Esophagus (tissue), 2 donors: ENCODE measurements at regions not wholly inside any gene's neighbourhood (a gene's known extent, or its start where the extent isn't known, plus 50 kb on each side); places are given as distances from the start of the nearest gene placed in this dataset.

Experiments used
- H3K27ac ChIP-seq, 2 donors: one replicate each; pipeline ENCODE4 v1.5.1; 2013; ENCODE audit warnings: low read depth in 2 of 2, mild to moderate bottlenecking in 2 of 2, inconsistent platforms in 1 of 2, low read length in 1 of 2, moderate library complexity in 1 of 2
- H3K27me3 ChIP-seq, 2 donors: one replicate each; pipeline ENCODE4 v1.6.1; 2013; ENCODE audit warnings: low read length in 2 of 2, control low read depth in 1 of 2, mild to moderate bottlenecking in 1 of 2; ENCODE audit not compliant: insufficient read depth in 2 of 2, control insufficient read depth in 1 of 2
- H3K36me3 ChIP-seq, 2 donors: one replicate each; pipeline ENCODE4 v1.6.1; 2013; ENCODE audit warnings: low read length in 1 of 2; ENCODE audit not compliant: control insufficient read depth in 2 of 2, insufficient read depth in 2 of 2
- H3K4me1 ChIP-seq, 2 donors: one replicate each; pipeline ENCODE4 v1.6.1; 2013; ENCODE audit warnings: low read length in 1 of 2; ENCODE audit not compliant: control insufficient read depth in 2 of 2, insufficient read depth in 2 of 2
- H3K4me3 ChIP-seq, 2 donors: one replicate each; pipeline ENCODE4 v1.5.1; 2013; ENCODE audit warnings: low read length in 2 of 2, mild to moderate bottlenecking in 2 of 2, low read depth in 1 of 2, moderate library complexity in 1 of 2
- H3K9me3 ChIP-seq, 2 donors: one replicate each; pipeline ENCODE4 v1.6.1; 2013; ENCODE audit warnings: mild to moderate bottlenecking in 2 of 2, low read depth in 1 of 2, low read length in 1 of 2, moderate library complexity in 1 of 2; ENCODE audit not compliant: control insufficient read depth in 2 of 2, insufficient read depth in 1 of 2
- WGBS, 2 donors: extraction: QIAGEN DNeasy Blood & Tissue Kit; methylation state at CpG; one replicate each; pipeline ENCODE4 v1.1.7; 2013; 5-methylcytosine and 5-hydroxymethylcytosine counted together
- donor health status: healthy with polysubstance abuse.
- donor health status: Bipolar disorder and iron deficiency.

DNA sequence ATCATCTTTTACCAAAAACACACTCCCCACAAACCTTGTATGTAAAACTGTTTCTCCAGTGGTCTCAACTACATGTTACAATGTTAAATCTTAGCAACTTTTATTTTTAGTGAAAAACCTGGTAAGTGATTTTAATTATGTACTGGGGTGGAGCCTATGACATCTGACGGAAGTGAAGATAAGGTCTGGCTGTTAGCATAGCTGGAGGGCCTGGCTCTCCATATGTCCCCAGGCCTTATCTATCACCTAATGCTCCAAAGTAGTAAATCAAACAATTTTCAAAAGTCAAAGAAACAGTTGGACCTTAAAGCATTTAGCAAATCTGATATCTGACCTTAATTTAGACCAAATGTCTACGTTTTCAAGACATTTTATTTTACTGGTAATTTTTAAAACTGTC, 173.6 kb upstream of the SMAD3 start:
- 29 to 55% methylated on average over 2 of the region's 2 CpGs for WGBS, 2 donors
- no peak overlapping the region for H3K27ac ChIP-seq
- H3K27me3 ChIP-seq, result no peaks in the 10 kb centered on the region
- H3K36me3 ChIP-seq, result no peaks in the 10 kb centered on the region
- H3K9me3 ChIP-seq, result no peaks in the 10 kb centered on the region
- H3K4me1 ChIP-seq, result no peaks in the 10 kb centered on the region
- no peak overlapping the region for H3K4me3 ChIP-seq

DNA sequence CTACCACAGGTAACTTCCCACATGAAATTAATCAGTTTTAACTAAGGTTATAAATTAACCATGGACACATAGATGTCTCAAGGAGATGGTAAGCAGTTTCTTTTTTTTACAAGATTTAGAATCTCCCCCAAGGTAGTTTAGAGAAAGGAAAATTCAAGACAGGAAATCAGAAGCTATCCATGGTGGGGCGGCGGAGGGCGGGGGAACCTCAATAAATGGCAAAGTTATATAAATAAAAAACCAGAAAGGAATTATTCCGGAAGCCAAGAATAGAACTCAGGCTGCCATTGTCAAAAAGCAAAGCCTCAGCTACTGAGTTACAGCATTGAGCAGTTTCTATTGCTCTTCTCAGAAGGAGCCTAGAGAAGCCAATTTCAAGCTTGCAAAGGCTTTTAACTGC, 172.1 kb upstream of the SMAD3 start:
- Histone ChIP-seq H3K4me1 (peaks cover 0 to 2% of the 10 kb centered on the region in 2 donors), H3K27me3 (no peaks in the 10 kb centered on the region), H3K27ac (no peak overlapping the region), H3K36me3 (no peaks in the 10 kb centered on the region), H3K9me3 (no peaks in the 10 kb centered on the region), H3K4me3 (no peak overlapping the region)
- WGBS, 2 donors, result 82 to 86% methylated on average over 4 of the region's 4 CpGs

DNA sequence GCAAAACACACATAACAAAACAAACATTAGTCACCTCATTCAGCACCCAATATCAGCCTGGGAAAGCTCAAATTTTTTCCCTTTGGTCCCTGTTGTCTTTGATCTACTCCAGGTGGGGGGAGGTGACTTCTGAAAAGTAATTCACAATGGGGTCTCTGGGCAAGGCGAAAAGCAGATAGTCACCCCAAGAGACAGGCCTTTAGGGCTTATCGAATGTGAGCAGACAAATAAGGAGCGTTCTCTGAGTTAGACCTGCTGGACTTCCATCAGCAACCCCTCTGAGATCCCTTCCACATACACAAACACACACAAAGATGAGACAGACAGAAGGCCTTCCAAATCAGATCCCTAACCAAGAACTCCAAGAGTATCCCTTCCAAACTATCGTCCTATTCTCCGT, 171.0 kb upstream of the SMAD3 start:
- peaks cover 0 to 2% of the 10 kb centered on the region in 2 donors for H3K4me1 ChIP-seq
- no peaks in the 10 kb centered on the region for H3K27me3 ChIP-seq
- no peak overlapping the region for H3K27ac ChIP-seq
- H3K9me3 ChIP-seq, result no peaks in the 10 kb centered on the region
- no peak overlapping the region for H3K4me3 ChIP-seq
- WGBS, 2 donors, result 90 to 97% methylated on average over 5 of the region's 5 CpGs
- no peaks in the 10 kb centered on the region for H3K36me3 ChIP-seq

DNA sequence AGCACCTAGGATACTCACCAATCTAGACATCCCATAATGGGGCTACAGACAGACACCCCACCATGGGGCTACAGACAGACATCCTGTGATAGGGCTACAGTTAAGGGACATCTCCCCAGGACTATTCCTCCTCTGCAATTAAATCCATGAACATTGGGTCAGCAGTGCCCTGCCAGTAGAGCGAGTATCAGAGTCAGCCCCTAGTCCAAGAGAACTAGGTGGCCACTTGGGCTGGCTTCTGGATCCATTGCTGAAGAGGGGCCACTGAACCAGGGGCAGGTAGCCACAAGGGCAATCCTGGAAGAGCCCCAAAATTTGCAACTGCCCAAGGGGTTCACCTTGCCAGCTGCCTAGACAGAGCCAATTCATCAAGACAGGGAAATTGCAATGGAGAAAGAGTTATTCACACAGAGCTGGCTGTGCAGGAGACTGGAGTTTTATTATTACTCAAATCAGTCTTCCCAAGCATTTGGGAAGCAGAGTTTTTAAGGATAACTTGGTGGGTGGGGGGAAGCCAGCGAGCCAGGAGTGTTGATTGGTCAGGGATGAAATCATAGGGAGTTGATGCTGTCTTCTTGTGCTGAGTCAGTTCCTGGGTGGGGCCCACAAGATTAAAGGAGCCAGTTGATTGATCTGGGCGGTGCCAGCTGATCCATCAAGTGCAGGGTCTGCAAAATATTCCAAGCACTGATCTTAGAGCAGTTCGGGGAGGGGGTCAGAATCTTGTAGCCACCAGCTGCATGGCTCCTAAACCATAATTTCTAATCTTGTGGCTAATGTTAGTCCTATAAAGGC, 170.2 kb upstream of the SMAD3 start:
- Histone ChIP-seq H3K36me3 (no peaks in the 10 kb centered on the region), H3K4me3 (no peak overlapping the region), H3K4me1 (peaks cover 0 to 2% of the 10 kb centered on the region in 2 donors), H3K9me3 (no peaks in the 10 kb centered on the region), H3K27me3 (no peaks in the 10 kb centered on the region), H3K27ac (no peak overlapping the region)
- WGBS, 2 donors, result 67 to 90% methylated on average over 4 of the region's 4 CpGs

DNA sequence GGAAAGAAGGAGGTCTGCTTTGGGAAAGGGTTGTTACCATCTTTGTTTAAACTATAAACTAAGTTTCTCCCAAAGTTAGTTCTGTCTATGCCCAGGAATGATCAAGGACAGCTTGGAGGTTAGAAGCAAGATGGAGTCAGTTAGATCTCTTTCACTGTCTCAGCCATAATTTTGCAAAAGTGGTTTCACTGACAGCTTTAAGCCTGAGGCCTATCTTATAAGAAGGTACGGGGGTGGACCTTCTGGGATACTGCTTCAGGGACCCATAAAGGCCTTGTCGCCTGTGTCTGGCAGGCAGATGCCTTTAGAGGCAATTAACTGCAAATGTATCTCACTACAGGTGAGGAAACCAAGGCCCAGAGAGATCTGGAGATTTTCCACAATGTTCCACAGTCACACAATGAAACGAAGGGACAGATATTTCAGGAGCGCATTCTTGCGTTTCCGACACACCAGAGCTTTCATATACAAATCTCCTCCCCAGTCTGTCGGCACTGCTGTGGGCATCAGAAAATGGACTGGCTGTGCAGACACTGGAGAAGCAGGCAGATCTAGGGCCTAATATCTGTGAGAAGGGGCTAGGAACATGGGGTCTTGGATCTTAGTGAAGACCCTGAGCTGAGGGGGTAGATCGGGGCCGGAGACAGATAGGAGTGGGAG, 169.5 kb upstream of the SMAD3 start:
- Histone ChIP-seq H3K36me3 (no peaks in the 10 kb centered on the region), H3K27ac (no peak overlapping the region), H3K4me3 (no peak overlapping the region), H3K9me3 (no peaks in the 10 kb centered on the region), H3K27me3 (no peaks in the 10 kb centered on the region), H3K4me1 (peaks cover 0 to 2% of the 10 kb centered on the region in 2 donors)
- WGBS, 2 donors, result 86 to 96% methylated on average over 9 of the region's 9 CpGs

DNA sequence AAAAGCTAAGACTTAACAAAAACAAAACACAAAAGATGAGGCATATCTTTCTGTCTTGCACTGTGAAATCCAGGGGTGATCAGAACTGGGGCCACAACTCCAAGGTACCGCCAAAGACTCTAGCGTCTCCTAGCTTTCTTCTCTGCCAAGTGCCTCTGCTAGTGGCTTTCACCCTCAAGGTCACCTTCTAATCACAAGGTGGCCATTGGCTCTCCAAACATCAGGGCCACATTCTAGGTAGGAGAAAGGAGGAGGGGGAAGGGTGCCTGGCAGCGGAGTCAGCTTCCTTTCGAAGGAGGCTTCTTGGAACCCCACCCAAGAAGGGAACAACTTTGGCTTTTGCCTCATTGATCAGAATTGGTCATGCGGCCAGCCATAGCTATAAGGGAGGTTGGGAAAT, 168.8 kb upstream of the SMAD3 start:
- no peak overlapping the region for H3K4me3 ChIP-seq
- WGBS, 2 donors, result 77 to 92% methylated on average over 5 of the region's 5 CpGs
- H3K9me3 ChIP-seq, result no peaks in the 10 kb centered on the region

DNA sequence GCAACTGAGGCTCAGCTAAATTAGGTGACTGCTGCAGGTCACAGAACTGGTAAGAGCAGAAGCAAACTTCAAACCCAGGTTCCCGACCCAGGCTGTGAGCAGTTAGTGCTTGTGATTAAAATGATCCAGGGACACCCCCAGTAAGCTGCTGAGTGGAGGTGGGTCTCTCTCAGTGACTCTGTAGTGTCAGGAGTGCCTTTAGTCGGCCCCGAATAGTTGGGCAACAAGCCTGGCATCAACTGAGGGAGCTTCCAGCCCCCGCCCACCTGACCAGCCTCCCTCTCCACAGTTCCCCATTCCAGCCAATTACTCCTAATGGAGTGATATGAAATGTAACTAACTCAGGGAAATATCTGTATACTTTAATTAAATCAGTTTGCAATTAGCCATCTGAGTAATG, 168.0 kb upstream of the SMAD3 start:
- Histone ChIP-seq H3K36me3 (no peaks in the 10 kb centered on the region), H3K9me3 (no peaks in the 10 kb centered on the region), H3K27me3 (no peaks in the 10 kb centered on the region), H3K4me1 (peaks cover 0 to 2% of the 10 kb centered on the region in 2 donors), H3K27ac (no peak overlapping the region), H3K4me3 (no peak overlapping the region)
- WGBS, 2 donors, result 71 to 74% methylated on average over 4 of the region's 4 CpGs

More for the DNA sequence above, 168.8 kb upstream of the SMAD3 start:
- H3K4me1 ChIP-seq, result peaks cover 0 to 2% of the 10 kb centered on the region in 2 donors
- no peaks in the 10 kb centered on the region for H3K36me3 ChIP-seq
- no peaks in the 10 kb centered on the region for H3K27me3 ChIP-seq
- H3K27ac ChIP-seq, result no peak overlapping the region

DNA sequence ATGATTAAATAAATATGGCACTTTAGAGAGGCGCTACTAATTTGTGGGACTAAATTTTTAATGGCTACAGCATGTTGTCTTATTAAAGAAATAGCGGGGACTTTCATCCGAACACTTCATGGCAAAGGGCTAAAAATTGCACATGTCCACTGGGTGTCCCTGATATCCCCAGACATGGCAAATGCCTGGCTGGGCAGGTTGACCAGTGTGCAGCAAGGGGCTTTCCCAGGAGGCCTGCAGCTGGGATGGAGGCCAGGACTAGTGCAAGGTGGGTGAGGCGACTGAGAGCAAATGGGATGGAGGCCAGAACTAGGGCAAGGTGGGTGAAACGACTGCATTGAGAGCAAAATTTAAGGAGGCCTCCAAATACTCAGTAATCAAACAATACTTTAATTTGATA, 167.4 kb upstream of the SMAD3 start:
- Histone ChIP-seq H3K4me1 (peaks cover 0 to 2% of the 10 kb centered on the region in 2 donors), H3K4me3 (no peak overlapping the region), H3K36me3 (no peaks in the 10 kb centered on the region), H3K9me3 (no peaks in the 10 kb centered on the region), H3K27me3 (no peaks in the 10 kb centered on the region), H3K27ac (no peak overlapping the region)
- WGBS, 2 donors, result 78 to 81% methylated on average over 5 of the region's 5 CpGs

DNA sequence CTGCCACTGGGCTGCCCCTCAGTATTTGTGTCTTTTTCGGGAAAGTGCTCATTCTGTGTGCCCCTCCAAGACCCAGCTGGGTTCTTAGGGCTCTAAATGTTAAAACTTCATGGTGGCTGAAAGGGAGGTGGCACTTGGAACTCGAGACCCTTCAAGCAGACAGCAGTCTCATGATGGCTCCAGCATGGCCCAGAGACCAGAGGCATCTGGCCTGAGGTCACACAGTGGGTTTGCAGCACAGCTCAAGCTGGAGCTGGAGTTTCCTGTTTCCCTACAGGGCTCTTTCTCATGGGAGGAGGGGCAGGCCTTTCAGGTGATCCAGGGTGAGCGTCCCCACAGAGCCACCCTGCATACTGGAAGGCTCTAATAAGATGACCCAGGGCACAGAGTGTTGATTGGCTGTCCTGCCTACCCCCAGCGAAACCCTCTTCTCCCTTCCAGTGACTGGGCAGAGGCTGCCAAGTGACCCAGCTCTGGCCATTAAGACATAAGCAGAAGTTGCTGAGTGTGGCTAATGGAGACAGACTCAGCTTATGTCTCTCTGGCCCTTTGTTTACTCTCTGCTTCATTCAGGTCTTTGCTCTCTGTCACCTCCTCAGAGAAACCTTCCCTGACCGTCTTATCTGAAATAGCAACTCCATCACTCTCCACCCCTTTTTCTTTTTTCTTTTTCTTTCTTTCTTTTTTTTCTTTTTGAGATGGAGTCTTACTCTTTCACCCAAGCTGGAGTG, 166.6 kb upstream of the SMAD3 start:
- Histone ChIP-seq H3K36me3 (no peaks in the 10 kb centered on the region), H3K4me3 (no peak overlapping the region), H3K27ac (no peak overlapping the region), H3K27me3 (no peaks in the 10 kb centered on the region), H3K9me3 (no peaks in the 10 kb centered on the region), H3K4me1 (peaks cover 0 to 2% of the 10 kb centered on the region in 2 donors)
- WGBS, 2 donors, result 88 to 89% methylated on average over 5 of the region's 5 CpGs
